ENCODE measurements at regions not wholly inside any gene's neighbourhood (a gene's known extent, or its start where the extent isn't known, plus 50 kb on each side); places are given as distances from the start of the nearest gene placed in this dataset.
A peak's percentile ranks its signal among the peaks of the same experiment; 100 is the strongest.

- Mint-ChIP-seq H3K36me3 (no peaks in the 10 kb centered on the region), H3K4me3 (no peak overlapping the region), H3K9me3 (peaks cover 0 to 4% (median 1%) of the 10 kb centered on the region in 7 donors), H3K4me1 (no peaks in the 10 kb centered on the region), H3K27ac (no peak overlapping the region), H3K27me3 (no peaks in the 10 kb centered on the region)
- ATAC-seq (ENCODE audit: low read depth in 2 of 2), result no peak
- no peak for DNase-seq
- H3K27ac ChIP-seq (ENCODE audit: insufficient read depth, low read length, poor library complexity, severe bottlenecking), result no peak overlapping the region
- no peaks in the 10 kb centered on the region for H3K27me3 ChIP-seq (ENCODE audit: control insufficient read depth, insufficient read depth, low read length)
- no peak overlapping the region for H3K4me3 ChIP-seq (ENCODE audit: low read depth, low read length)
- no peaks in the 10 kb centered on the region for H3K9me3 ChIP-seq (ENCODE audit: control insufficient read depth in 2 of 2, low read length in 2 of 2)
- H3K36me3 ChIP-seq (ENCODE audit: control insufficient read depth, insufficient read depth, low read length), result no peaks in the 10 kb centered on the region
- H3K4me1 ChIP-seq (ENCODE audit: control insufficient read depth, insufficient read depth, low read length, poor library complexity, severe bottlenecking), result no peaks in the 10 kb centered on the region
These were observed 372.0 kb downstream of the GPAM start for GRCh38 chr10:111811517-111811916.

GRCh38 chr10:111820471-111820870 lies 363.1 kb downstream of the GPAM start:
- Mint-ChIP-seq H3K27me3 (no peaks in the 10 kb centered on the region), H3K27ac (no peak overlapping the region)
- ATAC-seq (ENCODE audit: low read depth in 2 of 2), result no peak

GRCh38 chr10:111821871-111822270 lies 361.7 kb downstream of the GPAM start:
- peaks cover 0 to 2% (median 0%) of the 10 kb centered on the region in 7 donors for H3K9me3 Mint-ChIP-seq
- H3K4me1 ChIP-seq (ENCODE audit: control insufficient read depth, insufficient read depth, low read length, poor library complexity, severe bottlenecking), result no peaks in the 10 kb centered on the region
- no peak overlapping the region for H3K27ac Mint-ChIP-seq
- H3K9me3 ChIP-seq (ENCODE audit: control insufficient read depth in 2 of 2, low read length in 2 of 2), result no peaks in the 10 kb centered on the region
- no peaks in the 10 kb centered on the region for H3K36me3 ChIP-seq (ENCODE audit: control insufficient read depth, insufficient read depth, low read length)
- no peaks in the 10 kb centered on the region for H3K4me1 Mint-ChIP-seq
- ATAC-seq (ENCODE audit: low read depth in 2 of 2), result no peak
- H3K27ac ChIP-seq (ENCODE audit: insufficient read depth, low read length, poor library complexity, severe bottlenecking), result no peak overlapping the region
- DNase-seq, result no peak
- H3K27me3 Mint-ChIP-seq, result no peaks in the 10 kb centered on the region
- no peaks in the 10 kb centered on the region for H3K27me3 ChIP-seq (ENCODE audit: control insufficient read depth, insufficient read depth, low read length)
- no peaks in the 10 kb centered on the region for H3K36me3 Mint-ChIP-seq
- peak overlapping the region in 1 of 4 donors; percentile 34 for H3K4me3 Mint-ChIP-seq
- H3K4me3 ChIP-seq (ENCODE audit: low read depth, low read length), result no peak overlapping the region

More at GRCh38 chr10:111820471-111820870, 363.1 kb downstream of the GPAM start:
- Histone ChIP-seq H3K36me3 (ENCODE audit: control insufficient read depth, insufficient read depth, low read length) (no peaks in the 10 kb centered on the region), H3K9me3 (ENCODE audit: control insufficient read depth in 2 of 2, low read length in 2 of 2) (no peaks in the 10 kb centered on the region), H3K27me3 (ENCODE audit: control insufficient read depth, insufficient read depth, low read length) (no peaks in the 10 kb centered on the region), H3K4me3 (ENCODE audit: low read depth, low read length) (no peak overlapping the region), H3K27ac (ENCODE audit: insufficient read depth, low read length, poor library complexity, severe bottlenecking) (no peak overlapping the region), H3K4me1 (ENCODE audit: control insufficient read depth, insufficient read depth, low read length, poor library complexity, severe bottlenecking) (no peaks in the 10 kb centered on the region)
- H3K4me3 Mint-ChIP-seq, result no peak overlapping the region
- DNase-seq, result no peak
- no peaks in the 10 kb centered on the region for H3K36me3 Mint-ChIP-seq
- peaks cover 0 to 2% (median 0%) of the 10 kb centered on the region in 7 donors for H3K9me3 Mint-ChIP-seq
- no peaks in the 10 kb centered on the region for H3K4me1 Mint-ChIP-seq

GRCh38 chr10:111822661-111823060 lies 360.9 kb downstream of the GPAM start:
- H3K27ac Mint-ChIP-seq, result no peak overlapping the region
- Histone ChIP-seq H3K4me1 (ENCODE audit: control insufficient read depth, insufficient read depth, low read length, poor library complexity, severe bottlenecking) (no peaks in the 10 kb centered on the region), H3K27ac (ENCODE audit: insufficient read depth, low read length, poor library complexity, severe bottlenecking) (no peak overlapping the region), H3K36me3 (ENCODE audit: control insufficient read depth, insufficient read depth, low read length) (no peaks in the 10 kb centered on the region), H3K4me3 (ENCODE audit: low read depth, low read length) (no peak overlapping the region), H3K27me3 (ENCODE audit: control insufficient read depth, insufficient read depth, low read length) (no peaks in the 10 kb centered on the region), H3K9me3 (ENCODE audit: control insufficient read depth in 2 of 2, low read length in 2 of 2) (no peaks in the 10 kb centered on the region)
- no peak overlapping the region for H3K4me3 Mint-ChIP-seq
- ATAC-seq (ENCODE audit: low read depth in 2 of 2) (no peak), DNase-seq (no peak)
- no peaks in the 10 kb centered on the region for H3K36me3 Mint-ChIP-seq
- H3K27me3 Mint-ChIP-seq, result no peaks in the 10 kb centered on the region
- peaks cover 0 to 2% (median 0%) of the 10 kb centered on the region in 7 donors for H3K9me3 Mint-ChIP-seq
- no peaks in the 10 kb centered on the region for H3K4me1 Mint-ChIP-seq

- H3K4me1 Mint-ChIP-seq, result no peaks in the 10 kb centered on the region
- no peaks in the 10 kb centered on the region for H3K36me3 Mint-ChIP-seq
- DNase-seq (no peak), ATAC-seq (ENCODE audit: low read depth in 2 of 2) (no peak)
- Histone ChIP-seq H3K9me3 (ENCODE audit: control insufficient read depth in 2 of 2, low read length in 2 of 2) (no peaks in the 10 kb centered on the region), H3K27ac (ENCODE audit: insufficient read depth, low read length, poor library complexity, severe bottlenecking) (no peak overlapping the region), H3K4me3 (ENCODE audit: low read depth, low read length) (no peak overlapping the region), H3K4me1 (ENCODE audit: control insufficient read depth, insufficient read depth, low read length, poor library complexity, severe bottlenecking) (no peaks in the 10 kb centered on the region), H3K36me3 (ENCODE audit: control insufficient read depth, insufficient read depth, low read length) (no peaks in the 10 kb centered on the region), H3K27me3 (ENCODE audit: control insufficient read depth, insufficient read depth, low read length) (no peaks in the 10 kb centered on the region)
- H3K9me3 Mint-ChIP-seq, result peaks cover 0 to 2% (median 0%) of the 10 kb centered on the region in 7 donors
- no peaks in the 10 kb centered on the region for H3K27me3 Mint-ChIP-seq
- H3K4me3 Mint-ChIP-seq, result no peak overlapping the region
- H3K27ac Mint-ChIP-seq, result no peak overlapping the region
These were observed 359.4 kb downstream of the GPAM start for GRCh38 chr10:111824128-111824527.

GRCh38 chr10:111830359-111830758 lies 353.2 kb downstream of the GPAM start:
- Histone ChIP-seq H3K27me3 (ENCODE audit: control insufficient read depth, insufficient read depth, low read length) (no peaks in the 10 kb centered on the region), H3K9me3 (ENCODE audit: control insufficient read depth in 2 of 2, low read length in 2 of 2) (no peaks in the 10 kb centered on the region), H3K36me3 (ENCODE audit: control insufficient read depth, insufficient read depth, low read length) (no peaks in the 10 kb centered on the region), H3K4me3 (ENCODE audit: low read depth, low read length) (no peak overlapping the region), H3K4me1 (ENCODE audit: control insufficient read depth, insufficient read depth, low read length, poor library complexity, severe bottlenecking) (no peaks in the 10 kb centered on the region), H3K27ac (ENCODE audit: insufficient read depth, low read length, poor library complexity, severe bottlenecking) (no peak overlapping the region)
- Mint-ChIP-seq H3K36me3 (no peaks in the 10 kb centered on the region), H3K9me3 (peaks cover 0 to 2% (median 0%) of the 10 kb centered on the region in 7 donors), H3K27ac (no peak overlapping the region), H3K4me3 (no peak overlapping the region), H3K27me3 (no peaks in the 10 kb centered on the region), H3K4me1 (no peaks in the 10 kb centered on the region)
- DNase-seq (no peak), ATAC-seq (ENCODE audit: low read depth in 2 of 2) (no peak)

- no peaks in the 10 kb centered on the region for H3K4me1 ChIP-seq (ENCODE audit: control insufficient read depth, insufficient read depth, low read length, poor library complexity, severe bottlenecking)
- ATAC-seq (ENCODE audit: low read depth in 2 of 2) (no peak), DNase-seq (no peak)
- no peak overlapping the region for H3K4me3 ChIP-seq (ENCODE audit: low read depth, low read length)
- no peaks in the 10 kb centered on the region for H3K36me3 Mint-ChIP-seq
- no peak overlapping the region for H3K27ac ChIP-seq (ENCODE audit: insufficient read depth, low read length, poor library complexity, severe bottlenecking)
- no peaks in the 10 kb centered on the region for H3K36me3 ChIP-seq (ENCODE audit: control insufficient read depth, insufficient read depth, low read length)
- no peaks in the 10 kb centered on the region for H3K27me3 ChIP-seq (ENCODE audit: control insufficient read depth, insufficient read depth, low read length)
- no peaks in the 10 kb centered on the region for H3K27me3 Mint-ChIP-seq
- peaks cover 0 to 2% (median 0%) of the 10 kb centered on the region in 7 donors for H3K9me3 Mint-ChIP-seq
- H3K4me1 Mint-ChIP-seq, result no peaks in the 10 kb centered on the region
- H3K4me3 Mint-ChIP-seq, result no peak overlapping the region
- no peaks in the 10 kb centered on the region for H3K9me3 ChIP-seq (ENCODE audit: control insufficient read depth in 2 of 2, low read length in 2 of 2)
- no peak overlapping the region for H3K27ac Mint-ChIP-seq
These were observed 352.5 kb downstream of the GPAM start for GRCh38 chr10:111831058-111831457.

GRCh38 chr10:111833251-111833650 lies 350.3 kb downstream of the GPAM start:
- Mint-ChIP-seq H3K27ac (no peak overlapping the region), H3K36me3 (no peaks in the 10 kb centered on the region), H3K4me1 (no peaks in the 10 kb centered on the region), H3K4me3 (no peak overlapping the region), H3K9me3 (peaks cover 0 to 2% (median 0%) of the 10 kb centered on the region in 7 donors), H3K27me3 (no peaks in the 10 kb centered on the region)
- no peaks in the 10 kb centered on the region for H3K27me3 ChIP-seq (ENCODE audit: control insufficient read depth, insufficient read depth, low read length)
- no peaks in the 10 kb centered on the region for H3K9me3 ChIP-seq (ENCODE audit: control insufficient read depth in 2 of 2, low read length in 2 of 2)
- no peak overlapping the region for H3K4me3 ChIP-seq (ENCODE audit: low read depth, low read length)
- H3K27ac ChIP-seq (ENCODE audit: insufficient read depth, low read length, poor library complexity, severe bottlenecking), result no peak overlapping the region
- no peaks in the 10 kb centered on the region for H3K4me1 ChIP-seq (ENCODE audit: control insufficient read depth, insufficient read depth, low read length, poor library complexity, severe bottlenecking)
- DNase-seq (no peak), ATAC-seq (ENCODE audit: low read depth in 2 of 2) (no peak)
- H3K36me3 ChIP-seq (ENCODE audit: control insufficient read depth, insufficient read depth, low read length), result no peaks in the 10 kb centered on the region
